ENCODE measurements at regions not wholly inside any gene's neighbourhood (a gene's known extent, or its start where the extent isn't known, plus 50 kb on each side); places are given as distances from the start of the nearest gene placed in this dataset.

DNA sequence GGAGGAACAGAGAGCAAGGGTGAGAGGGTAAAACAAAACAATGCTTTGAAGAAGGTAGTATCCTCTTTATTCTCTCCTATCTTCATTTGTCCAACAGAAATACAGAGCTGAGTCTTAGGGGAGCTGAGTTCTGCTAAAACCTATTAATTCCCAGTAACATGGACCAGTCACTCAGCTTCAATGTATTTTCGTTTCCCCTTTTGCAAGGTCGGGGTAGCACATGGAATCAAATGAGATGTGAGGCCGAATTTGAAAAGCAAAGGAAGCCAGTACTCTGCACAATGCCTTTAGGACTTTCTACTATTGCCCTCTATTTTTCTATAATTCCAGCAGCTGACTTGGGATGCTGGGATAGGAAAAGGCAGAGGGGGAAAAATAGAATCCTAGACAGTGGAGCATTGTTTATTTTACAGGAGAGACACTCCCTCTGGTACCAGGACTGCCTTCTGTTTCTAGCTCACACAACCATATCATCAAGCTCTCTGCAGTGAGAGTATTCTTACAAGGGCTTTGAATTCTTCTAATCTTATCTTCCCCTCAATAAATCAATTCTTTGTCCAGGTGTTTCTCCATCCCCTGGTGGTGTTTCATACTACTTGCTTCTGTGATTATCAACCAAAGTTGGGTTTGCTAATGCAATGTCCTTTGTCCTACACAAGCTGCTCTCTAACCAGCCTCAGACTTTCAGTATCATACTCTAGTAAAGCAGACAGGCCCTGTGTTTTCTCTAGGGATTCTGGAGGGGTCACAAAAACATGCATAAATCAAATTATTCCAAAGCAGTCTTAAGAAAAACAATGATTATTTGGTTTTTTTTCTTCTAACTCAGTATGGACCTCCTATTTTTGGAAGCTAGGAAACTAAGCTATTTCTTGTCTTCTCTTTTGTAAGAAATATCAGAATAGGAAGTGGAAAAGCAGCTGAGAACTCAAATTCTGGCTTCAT is 341.5 kb downstream of the OSTF1 start:
- Histone ChIP-seq H2AFZ (ENCODE audit: insufficient read depth, low read depth, low read length, poor library complexity, severe bottlenecking) (no peak overlapping the region), H3K9me3 (ENCODE audit: control extremely low read depth in 1 of 3, control insufficient read depth in 2 of 3, insufficient read depth in 1 of 3, low read length in 2 of 3) (no peaks in the 10 kb centered on the region), H3K4me3 (ENCODE audit: control extremely low read depth in 1 of 5, extremely low read depth in 1 of 5, insufficient read depth in 1 of 5, low read depth in 2 of 5, low read length in 4 of 5) (no peak overlapping the region), H3K4me1 (ENCODE audit: control insufficient read depth in 2 of 2, insufficient read depth in 2 of 2, low read length in 2 of 2) (no peaks in the 10 kb centered on the region), H3K9ac (ENCODE audit: low read length) (no peak overlapping the region), H3K27me3 (replicated peaks in 1 of 4; ENCODE audit: control extremely low read depth in 1 of 4, control insufficient read depth in 3 of 4, insufficient read depth in 4 of 4, low read length in 3 of 4) (no peaks in the 10 kb centered on the region), H3K79me2 (ENCODE audit: control insufficient read depth, insufficient read depth, low read length) (no peaks in the 10 kb centered on the region), H4K20me1 (ENCODE audit: control insufficient read depth, insufficient read depth, low read length, poor library complexity, severe bottlenecking) (no peaks in the 10 kb centered on the region), H3K4me2 (replicated peaks; ENCODE audit: low read depth, low read length, poor library complexity, severe bottlenecking) (no peak overlapping the region), H3K27ac (ENCODE audit: low read length in 2 of 2) (no peak overlapping the region), H3K36me3 (replicated peaks in 1 of 2; ENCODE audit: control extremely low read depth in 1 of 2, control insufficient read depth in 1 of 2, extremely low read depth in 1 of 2, insufficient read depth in 2 of 2, low read length in 1 of 2) (no peaks in the 10 kb centered on the region)
- Mint-ChIP-seq H3K4me3 (no peak overlapping the region), H3K27me3 (no peaks in the 10 kb centered on the region), H3K4me1 (no peaks in the 10 kb centered on the region), H3K27ac (no peak overlapping the region), H3K9me3 (ENCODE audit: insufficient read depth) (no peaks in the 10 kb centered on the region)
- ATAC-seq (ENCODE audit: low read depth) = no peak
- TF ChIP-seq EZH2 (IDR thresholded peaks at IDR 0.05; ENCODE audit: borderline replicate concordance, insufficient read depth, low read depth, low read length, poor library complexity, severe bottlenecking) = no peak
- TF ChIP-seq, protein P1, sequence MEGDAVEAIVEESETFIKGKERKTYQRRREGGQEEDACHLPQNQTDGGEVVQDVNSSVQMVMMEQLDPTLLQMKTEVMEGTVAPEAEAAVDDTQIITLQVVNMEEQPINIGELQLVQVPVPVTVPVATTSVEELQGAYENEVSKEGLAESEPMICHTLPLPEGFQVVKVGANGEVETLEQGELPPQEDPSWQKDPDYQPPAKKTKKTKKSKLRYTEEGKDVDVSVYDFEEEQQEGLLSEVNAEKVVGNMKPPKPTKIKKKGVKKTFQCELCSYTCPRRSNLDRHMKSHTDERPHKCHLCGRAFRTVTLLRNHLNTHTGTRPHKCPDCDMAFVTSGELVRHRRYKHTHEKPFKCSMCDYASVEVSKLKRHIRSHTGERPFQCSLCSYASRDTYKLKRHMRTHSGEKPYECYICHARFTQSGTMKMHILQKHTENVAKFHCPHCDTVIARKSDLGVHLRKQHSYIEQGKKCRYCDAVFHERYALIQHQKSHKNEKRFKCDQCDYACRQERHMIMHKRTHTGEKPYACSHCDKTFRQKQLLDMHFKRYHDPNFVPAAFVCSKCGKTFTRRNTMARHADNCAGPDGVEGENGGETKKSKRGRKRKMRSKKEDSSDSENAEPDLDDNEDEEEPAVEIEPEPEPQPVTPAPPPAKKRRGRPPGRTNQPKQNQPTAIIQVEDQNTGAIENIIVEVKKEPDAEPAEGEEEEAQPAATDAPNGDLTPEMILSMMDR (IDR thresholded peaks at IDR 0.05) = no peak
- CTCF ChIA-PET = no interaction called here
- POLR2A ChIA-PET = no interaction called here
- DNase-seq = no peak
- WGBS (ENCODE audit: insufficient coverage) = no CpG with 5 or more reads among the region's 3 CpGs
- intact Hi-C loops (cut with micrococcal nuclease) = no loop called here

DNA sequence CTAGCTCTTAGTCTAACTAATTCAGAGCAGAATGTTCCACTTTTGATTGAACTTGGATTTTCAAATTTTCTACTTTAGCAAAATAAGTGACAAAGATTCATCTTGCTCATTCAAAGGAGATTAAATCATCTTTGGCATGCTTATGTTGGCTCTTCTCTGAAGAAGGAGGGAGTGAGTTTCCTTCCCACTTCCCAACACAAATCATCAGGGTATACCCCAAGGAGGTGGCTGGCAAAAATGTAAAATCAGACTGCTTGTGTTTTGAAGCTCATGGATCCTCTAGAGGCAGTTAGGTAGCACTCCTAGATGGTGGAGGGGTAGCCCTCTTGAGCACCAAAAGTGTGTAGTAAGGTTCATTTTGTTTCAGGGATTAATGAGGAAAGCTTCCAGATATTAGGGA is 343.1 kb downstream of the OSTF1 start:
- TF ChIP-seq, protein P1 (IDR thresholded peaks at IDR 0.05) = no peak
- TF ChIP-seq EZH2 (IDR thresholded peaks at IDR 0.05; ENCODE audit: borderline replicate concordance, insufficient read depth, low read depth, low read length, poor library complexity, severe bottlenecking) = no peak
- Mint-ChIP-seq H3K27me3 (no peaks in the 10 kb centered on the region), H3K27ac (no peak overlapping the region), H3K9me3 (ENCODE audit: insufficient read depth) (no peaks in the 10 kb centered on the region), H3K4me3 (no peak overlapping the region), H3K4me1 (no peaks in the 10 kb centered on the region)
- Histone ChIP-seq H3K4me2 (replicated peaks; ENCODE audit: low read depth, low read length, poor library complexity, severe bottlenecking) (no peak overlapping the region), H3K9ac (ENCODE audit: low read length) (no peak overlapping the region), H3K27me3 (replicated peaks in 1 of 4; ENCODE audit: control extremely low read depth in 1 of 4, control insufficient read depth in 3 of 4, insufficient read depth in 4 of 4, low read length in 3 of 4) (no peaks in the 10 kb centered on the region), H2AFZ (ENCODE audit: insufficient read depth, low read depth, low read length, poor library complexity, severe bottlenecking) (no peak overlapping the region), H4K20me1 (ENCODE audit: control insufficient read depth, insufficient read depth, low read length, poor library complexity, severe bottlenecking) (no peaks in the 10 kb centered on the region), H3K36me3 (replicated peaks in 1 of 2; ENCODE audit: control extremely low read depth in 1 of 2, control insufficient read depth in 1 of 2, extremely low read depth in 1 of 2, insufficient read depth in 2 of 2, low read length in 1 of 2) (no peaks in the 10 kb centered on the region), H3K79me2 (ENCODE audit: control insufficient read depth, insufficient read depth, low read length) (no peaks in the 10 kb centered on the region), H3K4me1 (ENCODE audit: control insufficient read depth in 2 of 2, insufficient read depth in 2 of 2, low read length in 2 of 2) (no peaks in the 10 kb centered on the region), H3K4me3 (ENCODE audit: control extremely low read depth in 1 of 5, extremely low read depth in 1 of 5, insufficient read depth in 1 of 5, low read depth in 2 of 5, low read length in 4 of 5) (no peak overlapping the region), H3K27ac (ENCODE audit: low read length in 2 of 2) (no peak overlapping the region), H3K9me3 (ENCODE audit: control extremely low read depth in 1 of 3, control insufficient read depth in 2 of 3, insufficient read depth in 1 of 3, low read length in 2 of 3) (no peaks in the 10 kb centered on the region)
- intact Hi-C loops (cut with micrococcal nuclease) = no loop called here
- no peak for ATAC-seq (ENCODE audit: low read depth)
- POLR2A ChIA-PET = no interaction called here
- DNase-seq = no peak
- CTCF ChIA-PET = no interaction called here

Measured in B cell (primary cell).